Mesothelial cell of epicardium (in vitro differentiated cells): ENCODE measurements at regions not wholly inside any gene's neighbourhood (a gene's known extent, or its start where the extent isn't known, plus 50 kb on each side); places are given as distances from the start of the nearest gene placed in this dataset.

Source experiments
- DNase-seq, 2 experiments: peaks; one replicate each; pipeline ENCODE4 v3.0.0; 2021; ENCODE audit warnings: low spot score in 2 of 2; ENCODE audit not compliant: unreplicated experiment in 2 of 2
- H3K27ac Mint-ChIP-seq: 2 replicates; pipeline ENCODE4 v1.8.0; 2021; ENCODE audit warnings: mixed read lengths
- H3K27me3 Mint-ChIP-seq: 2 replicates; pipeline ENCODE4 v1.8.0; 2021; ENCODE audit warnings: low read depth, mixed read lengths
- H3K36me3 Mint-ChIP-seq: 2 replicates; pipeline ENCODE4 v1.8.0; 2021; ENCODE audit warnings: mixed read lengths
- H3K4me1 Mint-ChIP-seq: 2 replicates; pipeline ENCODE4 v1.8.0; 2021; ENCODE audit warnings: mixed read lengths
- H3K4me3 Mint-ChIP-seq: 2 replicates; pipeline ENCODE4 v1.8.0; 2021; ENCODE audit warnings: mild to moderate bottlenecking, moderate library complexity, mixed read lengths
- H3K9me3 Mint-ChIP-seq: 2 replicates; pipeline ENCODE4 v1.8.0; 2021; ENCODE audit warnings: mixed read lengths
- TF ChIP-seq, protein P1 (sequence below): fragments of 200-600 bp; sonication (generic); IDR thresholded peaks from one replicate; pipeline ENCODE4 v1.5.0; 2021; ENCODE audit warnings: antibody characterized with exemption; ENCODE audit not compliant: unreplicated experiment

DNA sequence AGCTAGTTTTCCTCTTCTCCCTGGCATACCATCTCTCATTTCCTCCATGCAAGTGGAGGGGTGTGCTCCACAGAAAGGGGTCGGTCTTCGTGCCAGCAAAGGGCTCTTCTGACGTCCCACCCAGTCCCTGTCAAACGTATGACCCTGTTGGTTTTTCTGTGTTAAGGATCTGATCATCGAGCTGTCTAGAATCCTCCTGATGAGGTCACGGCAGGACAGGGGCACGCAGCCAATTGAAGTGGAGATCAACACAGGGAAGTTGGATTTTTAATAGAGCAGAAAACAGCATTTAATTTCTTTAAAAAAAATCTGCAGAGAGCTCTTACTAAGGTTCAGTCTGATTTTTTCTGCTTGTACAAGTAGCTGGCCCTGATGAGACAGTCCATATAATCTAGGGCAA lies 339.4 kb downstream of the TEX29 start:
- Mint-ChIP-seq H3K9me3 (no peaks in the 10 kb centered on the region), H3K4me3 (no peak overlapping the region), H3K36me3 (no peaks in the 10 kb centered on the region), H3K4me1 (no peaks in the 10 kb centered on the region), H3K27me3 (peaks cover 60% of the 10 kb centered on the region), H3K27ac (no peak overlapping the region)
- TF ChIP-seq, protein P1, sequence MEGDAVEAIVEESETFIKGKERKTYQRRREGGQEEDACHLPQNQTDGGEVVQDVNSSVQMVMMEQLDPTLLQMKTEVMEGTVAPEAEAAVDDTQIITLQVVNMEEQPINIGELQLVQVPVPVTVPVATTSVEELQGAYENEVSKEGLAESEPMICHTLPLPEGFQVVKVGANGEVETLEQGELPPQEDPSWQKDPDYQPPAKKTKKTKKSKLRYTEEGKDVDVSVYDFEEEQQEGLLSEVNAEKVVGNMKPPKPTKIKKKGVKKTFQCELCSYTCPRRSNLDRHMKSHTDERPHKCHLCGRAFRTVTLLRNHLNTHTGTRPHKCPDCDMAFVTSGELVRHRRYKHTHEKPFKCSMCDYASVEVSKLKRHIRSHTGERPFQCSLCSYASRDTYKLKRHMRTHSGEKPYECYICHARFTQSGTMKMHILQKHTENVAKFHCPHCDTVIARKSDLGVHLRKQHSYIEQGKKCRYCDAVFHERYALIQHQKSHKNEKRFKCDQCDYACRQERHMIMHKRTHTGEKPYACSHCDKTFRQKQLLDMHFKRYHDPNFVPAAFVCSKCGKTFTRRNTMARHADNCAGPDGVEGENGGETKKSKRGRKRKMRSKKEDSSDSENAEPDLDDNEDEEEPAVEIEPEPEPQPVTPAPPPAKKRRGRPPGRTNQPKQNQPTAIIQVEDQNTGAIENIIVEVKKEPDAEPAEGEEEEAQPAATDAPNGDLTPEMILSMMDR: no peak
- no peak for DNase-seq

DNA sequence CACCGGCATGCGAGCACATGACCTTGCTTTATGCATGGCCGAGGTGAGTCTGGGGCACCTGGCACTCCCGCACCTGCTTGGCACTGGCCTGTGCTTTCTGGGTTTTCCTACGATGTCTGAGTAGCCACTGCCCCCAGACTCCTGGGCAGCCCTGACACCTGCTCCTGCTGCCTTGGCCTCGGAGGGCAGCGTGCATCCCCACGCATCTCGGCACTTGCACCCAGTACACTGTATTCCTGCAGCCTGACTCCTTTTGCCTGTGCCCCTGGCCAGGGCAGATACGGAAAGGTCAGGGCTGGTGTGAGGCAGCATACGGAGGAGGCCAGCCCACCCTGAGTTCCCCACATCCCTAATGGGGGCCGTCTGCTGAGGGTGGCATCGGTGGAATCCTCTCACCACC lies 340.6 kb downstream of the TEX29 start:
- no peak for DNase-seq
- TF ChIP-seq, protein P1: no peak
- H3K9me3 Mint-ChIP-seq: no peaks in the 10 kb centered on the region
- peaks cover 53% of the 10 kb centered on the region for H3K27me3 Mint-ChIP-seq
- no peaks in the 10 kb centered on the region for H3K36me3 Mint-ChIP-seq
- H3K4me1 Mint-ChIP-seq: no peaks in the 10 kb centered on the region
- no peak overlapping the region for H3K4me3 Mint-ChIP-seq
- no peak overlapping the region for H3K27ac Mint-ChIP-seq

DNA sequence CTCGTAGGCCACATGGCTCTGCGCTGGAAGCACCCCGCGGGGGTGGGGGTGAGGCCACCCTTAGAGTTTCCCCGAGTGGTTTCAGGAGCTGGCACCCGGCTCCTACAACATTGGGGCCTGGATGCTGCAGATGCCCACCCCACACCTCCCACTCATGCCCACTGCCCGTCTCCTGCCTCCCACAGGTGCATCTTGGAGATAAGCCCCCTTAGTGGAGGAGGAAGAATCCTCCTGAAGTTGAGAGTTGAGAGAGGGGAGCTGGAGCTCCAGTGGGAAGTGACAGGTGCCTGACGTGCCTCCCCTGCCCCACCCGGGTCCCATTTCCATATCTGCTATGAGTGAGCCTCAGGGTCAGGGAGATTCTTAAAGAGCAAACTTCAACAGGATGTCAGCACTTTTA lies 341.3 kb downstream of the TEX29 start:
- no peaks in the 10 kb centered on the region for H3K9me3 Mint-ChIP-seq
- no peak for DNase-seq
- TF ChIP-seq, protein P1: no peak
- no peak overlapping the region for H3K4me3 Mint-ChIP-seq
- H3K4me1 Mint-ChIP-seq: no peaks in the 10 kb centered on the region
- H3K27me3 Mint-ChIP-seq: peaks cover 49% of the 10 kb centered on the region
- no peak overlapping the region for H3K27ac Mint-ChIP-seq
- no peaks in the 10 kb centered on the region for H3K36me3 Mint-ChIP-seq

DNA sequence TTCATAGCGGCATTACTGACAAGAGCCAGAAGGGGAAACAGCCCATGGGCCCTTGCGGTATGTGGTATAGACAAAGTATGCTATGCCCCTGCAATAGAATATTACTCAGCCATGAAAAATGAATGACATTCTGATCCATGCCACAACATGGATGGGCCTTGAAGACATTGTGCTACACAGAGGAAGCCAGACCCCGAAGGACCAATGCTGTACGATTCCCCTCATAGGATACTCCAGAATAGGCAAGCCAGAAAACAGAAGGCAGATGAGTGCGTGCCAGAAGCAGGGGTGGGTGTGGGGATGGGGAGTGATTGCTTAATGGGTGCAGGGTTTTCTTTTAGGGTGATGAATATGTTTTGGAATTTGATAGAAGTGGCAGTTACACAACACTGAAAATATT lies 342.0 kb downstream of the TEX29 start:
- Mint-ChIP-seq H3K4me1 (no peaks in the 10 kb centered on the region), H3K9me3 (no peaks in the 10 kb centered on the region)
- DNase-seq: no peak

DNA sequence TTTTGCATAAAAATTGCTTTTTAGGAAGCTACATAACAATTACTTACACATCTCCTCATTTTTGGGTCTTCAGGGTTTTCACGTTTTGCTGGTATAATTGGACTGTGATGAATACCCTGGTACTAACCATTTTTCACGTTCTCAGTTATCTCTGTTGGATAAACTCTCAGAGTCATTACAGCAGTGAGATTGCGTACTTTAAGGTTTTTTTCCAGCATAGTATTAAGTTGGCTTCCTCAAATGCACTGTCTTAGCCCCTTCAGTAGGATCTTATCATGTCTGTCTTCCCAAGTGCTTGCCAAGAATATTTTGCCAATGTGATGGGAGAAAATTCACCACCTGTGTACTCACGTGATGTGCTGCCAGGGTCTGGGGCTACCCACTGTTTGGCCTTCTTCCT lies 342.5 kb downstream of the TEX29 start:
- DNase-seq: no peak
- Mint-ChIP-seq H3K36me3 (no peaks in the 10 kb centered on the region), H3K4me3 (no peak overlapping the region), H3K27me3 (peaks cover 43% of the 10 kb centered on the region), H3K9me3 (no peaks in the 10 kb centered on the region), H3K4me1 (no peaks in the 10 kb centered on the region), H3K27ac (no peak overlapping the region)
- TF ChIP-seq, protein P1: no peak

More for the DNA sequence above, 342.0 kb downstream of the TEX29 start:
- TF ChIP-seq, protein P1: no peak
- Mint-ChIP-seq H3K4me3 (no peak overlapping the region), H3K27ac (no peak overlapping the region), H3K36me3 (no peaks in the 10 kb centered on the region), H3K27me3 (peaks cover 44% of the 10 kb centered on the region)

DNA sequence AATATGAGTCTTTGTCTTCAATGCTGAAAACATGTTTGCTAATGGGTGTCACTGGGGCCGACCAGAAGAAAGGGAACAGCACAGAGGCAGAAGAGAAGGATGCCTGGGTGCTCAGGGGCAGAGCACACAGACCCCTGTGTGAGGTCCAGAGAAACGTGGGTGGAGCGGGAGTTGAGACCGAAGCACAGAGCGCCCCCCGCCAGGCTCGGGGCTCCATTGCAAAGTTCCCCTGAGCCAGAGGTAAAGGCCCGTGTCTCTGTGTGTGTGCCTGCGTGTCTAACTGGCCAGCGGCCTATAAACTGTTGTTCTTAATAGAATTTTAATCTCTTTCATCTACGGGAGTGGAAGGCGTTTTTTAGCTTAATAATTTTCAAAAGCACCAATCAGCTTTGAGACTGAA lies 343.1 kb downstream of the TEX29 start:
- Mint-ChIP-seq H3K4me3 (no peak overlapping the region), H3K9me3 (no peaks in the 10 kb centered on the region), H3K36me3 (no peaks in the 10 kb centered on the region), H3K27me3 (peaks cover 39% of the 10 kb centered on the region), H3K27ac (no peak overlapping the region), H3K4me1 (no peaks in the 10 kb centered on the region)
- TF ChIP-seq, protein P1: no peak
- DNase-seq: no peak
